Suprapubic skin (tissue), 4 donors: ENCODE measurements at regions not wholly inside any gene's neighbourhood (a gene's known extent, or its start where the extent isn't known, plus 50 kb on each side); places are given as distances from the start of the nearest gene placed in this dataset.

Source experiments
- CTCF ChIP-seq, 2 donors: fragments of 200-600 bp in 1 of 2; fragments of 450-650 bp in 1 of 2; sonication (generic) in 1 of 2; IDR thresholded peaks; one replicate each; pipeline ENCODE4 v1.5.1; 2016 to 2019; ENCODE audit warnings: antibody characterized with exemption in 2 of 2, mild to moderate bottlenecking in 1 of 2, moderate library complexity in 1 of 2
- POLR2A ChIP-seq, 2 donors: fragments of 450-650 bp; IDR thresholded peaks; one replicate each; pipeline ENCODE4 v1.6.1; 2017; ENCODE audit warnings: antibody characterized with exemption in 2 of 2, mild to moderate bottlenecking in 2 of 2, moderate library complexity in 2 of 2
- POLR2AphosphoS5 ChIP-seq, 3 donors: sonication (generic); formaldehyde crosslinking; IDR thresholded peaks; one replicate each; pipeline ENCODE4 v1.6.1; 2017; ENCODE audit warnings: antibody characterized with exemption in 3 of 3

GRCh38 chr14:45715946-45716345 is 462.9 kb upstream of the MIS18BP1 start:
- TF ChIP-seq CTCF (IDR thresholded peaks at IDR 0.05) (no peak), POLR2A (IDR thresholded peaks at IDR 0.05) (no peak), POLR2AphosphoS5 (IDR thresholded peaks at IDR 0.05) (no peak)
